Common myeloid progenitor, CD34-positive (primary cell): ENCODE measurements at regions not wholly inside any gene's neighbourhood (a gene's known extent, or its start where the extent isn't known, plus 50 kb on each side); places are given as distances from the start of the nearest gene placed in this dataset.

Experiments used
- CTCF ChIA-PET: fragments of 350-600 bp; sonication (Branson Sonifier 250); formaldehyde crosslinking; loops from one replicate; lab custom pipeline; 2021; ENCODE audit warnings: antibody characterized with exemption; lab: Charles Lee
- POLR2A ChIA-PET: fragments of 350-600 bp; sonication (Branson Sonifier 250); formaldehyde crosslinking; loops from one replicate; lab custom pipeline; 2021; ENCODE audit warnings: antibody characterized with exemption; lab: Charles Lee
- DNase-seq, 3 donors: peaks; one replicate each; pipeline versions ENCODE4 v3.0.0 to v3.0.0-alpha.2; 2013
- H3K27ac ChIP-seq, 2 experiments: 1 replicate in 1 of 2; 2 replicates in 1 of 2; pipeline ENCODE4 v1.7.0; 2013; ENCODE audit warnings: inconsistent platforms in 2 of 2, low read length in 2 of 2, mild to moderate bottlenecking in 2 of 2, low read depth in 1 of 2, moderate library complexity in 1 of 2; ENCODE audit not compliant: severe bottlenecking in 2 of 2, insufficient read depth in 1 of 2, poor library complexity in 1 of 2
- H3K27me3 ChIP-seq, 5 experiments: replicated peaks in 2 of 5; 1 replicate in 3 of 5; 2 replicates in 2 of 5; pipeline versions ENCODE4 v1.6.1 to v1.7.0; 2013; ENCODE audit warnings: low read length in 4 of 5, mild to moderate bottlenecking in 2 of 5, moderate library complexity in 2 of 5, inconsistent platforms in 1 of 5; ENCODE audit not compliant: insufficient read depth in 5 of 5, control insufficient read depth in 4 of 5
- H3K36me3 ChIP-seq, 4 experiments: 1 replicate in 2 of 4; 2 replicates in 2 of 4; pipeline versions ENCODE4 v1.6.1 to v1.7.0; 2013; ENCODE audit warnings: low read length in 3 of 4, control low read depth in 1 of 4, mild to moderate bottlenecking in 1 of 4; ENCODE audit not compliant: control insufficient read depth in 4 of 4, insufficient read depth in 4 of 4
- H3K4me1 ChIP-seq, 4 experiments: 1 replicate in 3 of 4; 2 replicates in 1 of 4; pipeline versions ENCODE4 v1.6.1 to v1.7.1; 2013; ENCODE audit warnings: low read length in 3 of 4, mild to moderate bottlenecking in 3 of 4, control low read depth in 1 of 4, inconsistent platforms in 1 of 4, moderate library complexity in 1 of 4; ENCODE audit not compliant: control insufficient read depth in 4 of 4, insufficient read depth in 4 of 4; ENCODE audit errors: control extremely low read depth in 1 of 4
- H3K4me3 ChIP-seq, 7 experiments: 1 replicate in 4 of 7; 2 replicates in 3 of 7; pipeline versions ENCODE4 v1.5.1 to v1.7.0; 2013; ENCODE audit warnings: mild to moderate bottlenecking in 7 of 7, low read length in 6 of 7, moderate library complexity in 6 of 7, inconsistent platforms in 2 of 7, low read depth in 2 of 7, control low read depth in 1 of 7; ENCODE audit not compliant: insufficient read depth in 4 of 7, control insufficient read depth in 1 of 7; ENCODE audit errors: extremely low read depth in 1 of 7
- H3K9me3 ChIP-seq, 5 experiments: 1 replicate in 4 of 5; 2 replicates in 1 of 5; pipeline versions ENCODE4 v1.6.1 to v1.7.1; 2013; ENCODE audit warnings: low read length in 4 of 5, mild to moderate bottlenecking in 2 of 5, inconsistent platforms in 1 of 5, low read depth in 1 of 5, moderate library complexity in 1 of 5; ENCODE audit not compliant: control insufficient read depth in 4 of 5, insufficient read depth in 2 of 5; ENCODE audit errors: control extremely low read depth in 1 of 5
- WGBS: methylation state at CpG from one replicate; pipeline ENCODE4 v1.1.5; 2013; ENCODE audit not compliant: insufficient coverage; 5-methylcytosine and 5-hydroxymethylcytosine counted together

DNA sequence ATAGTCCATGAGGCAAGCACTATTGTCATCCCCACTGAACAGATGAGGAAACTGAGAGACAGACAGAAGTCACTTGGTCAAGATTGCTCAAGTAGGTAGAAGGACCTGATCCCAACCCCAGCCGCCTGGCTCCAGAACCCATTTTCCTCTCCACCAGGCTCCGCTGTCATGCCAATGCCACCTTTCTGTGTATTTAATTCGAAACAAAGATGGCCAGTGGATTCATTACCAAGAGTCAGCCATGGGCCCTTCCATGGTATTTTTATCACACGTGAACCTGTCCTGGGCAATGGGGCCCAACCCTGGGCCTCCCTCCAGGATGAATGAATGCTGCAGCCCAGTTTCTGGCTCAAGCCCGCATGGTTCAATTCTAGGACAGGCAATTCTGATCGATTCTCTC lies 673.4 kb downstream of the BCL11B start:
- Histone ChIP-seq H3K27me3 (no peaks in the 10 kb centered on the region), H3K27ac (no peak overlapping the region), H3K4me1 (no peaks in the 10 kb centered on the region), H3K4me3 (no peak overlapping the region), H3K9me3 (no peaks in the 10 kb centered on the region), H3K36me3 (no peaks in the 10 kb centered on the region)
- CTCF ChIA-PET: no interaction called here
- 97% methylated on average over 6 of the region's 6 CpGs for WGBS
- no peak for DNase-seq
- POLR2A ChIA-PET: no interaction called here

DNA sequence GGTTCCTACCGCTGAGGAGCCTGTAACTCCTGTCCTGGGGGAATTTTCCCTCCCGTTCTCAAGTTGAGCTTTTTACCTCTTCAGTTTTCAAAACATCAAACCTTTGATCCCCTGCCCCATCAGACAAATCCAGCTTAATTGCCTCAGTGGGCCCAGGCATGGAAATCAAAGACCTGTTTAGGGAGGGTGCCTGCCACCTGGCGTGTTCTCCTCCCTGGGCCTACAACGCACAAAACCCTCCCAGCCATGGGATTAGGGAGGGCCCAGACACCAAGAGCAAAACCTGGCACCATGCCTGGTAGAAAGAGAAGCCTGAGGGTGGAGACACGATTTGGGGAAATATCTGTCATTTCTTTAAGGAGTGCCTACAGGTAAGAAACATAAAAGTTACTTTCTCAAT lies 672.9 kb downstream of the BCL11B start:
- Histone ChIP-seq H3K9me3 (no peaks in the 10 kb centered on the region), H3K36me3 (no peaks in the 10 kb centered on the region), H3K4me1 (no peaks in the 10 kb centered on the region), H3K4me3 (no peak overlapping the region), H3K27ac (no peak overlapping the region), H3K27me3 (no peaks in the 10 kb centered on the region)
- 67% methylated on average over 4 of the region's 5 CpGs for WGBS
- ChIA-PET CTCF (no interaction called here), POLR2A (no interaction called here)
- no peak for DNase-seq

DNA sequence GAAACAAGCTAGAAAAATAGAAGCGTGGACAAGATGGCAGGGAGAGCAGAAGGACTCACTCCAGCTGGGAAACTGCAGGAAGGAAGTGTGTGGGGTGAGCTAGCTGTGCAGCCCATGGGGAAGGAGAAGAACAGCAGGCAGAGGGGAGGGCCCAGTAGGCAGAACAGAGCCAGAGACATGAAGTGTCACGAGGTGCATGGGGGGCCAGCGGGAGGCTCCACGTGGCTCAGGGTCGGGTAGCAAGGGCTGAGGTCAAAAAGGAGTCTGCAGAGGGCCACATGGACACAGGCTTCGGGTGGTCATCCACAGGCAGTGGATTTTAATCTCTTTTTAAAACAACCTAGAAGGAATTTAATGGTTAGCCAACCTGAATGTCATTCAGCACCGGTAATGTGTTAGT lies 669.0 kb downstream of the BCL11B start:
- Histone ChIP-seq H3K4me3 (no peak overlapping the region), H3K36me3 (no peaks in the 10 kb centered on the region), H3K9me3 (no peaks in the 10 kb centered on the region), H3K4me1 (no peaks in the 10 kb centered on the region), H3K27ac (no peak overlapping the region), H3K27me3 (no peaks in the 10 kb centered on the region)
- DNase-seq: no peak
- ChIA-PET POLR2A (no interaction called here), CTCF (no interaction called here)
- WGBS: 56% methylated on average over 7 of the region's 7 CpGs

GRCh38 chr14:98605043-98605442 lies 667.0 kb downstream of the BCL11B start:
- H3K27me3 ChIP-seq: no peaks in the 10 kb centered on the region
- WGBS: 100% methylated on average over 1 of the region's 2 CpGs
- H3K4me3 ChIP-seq: no peak overlapping the region
- ChIA-PET POLR2A (no interaction called here), CTCF (no interaction called here)
- H3K27ac ChIP-seq: no peak overlapping the region
- H3K9me3 ChIP-seq: no peaks in the 10 kb centered on the region
- no peaks in the 10 kb centered on the region for H3K36me3 ChIP-seq
- H3K4me1 ChIP-seq: no peaks in the 10 kb centered on the region
- DNase-seq: no peak

DNA sequence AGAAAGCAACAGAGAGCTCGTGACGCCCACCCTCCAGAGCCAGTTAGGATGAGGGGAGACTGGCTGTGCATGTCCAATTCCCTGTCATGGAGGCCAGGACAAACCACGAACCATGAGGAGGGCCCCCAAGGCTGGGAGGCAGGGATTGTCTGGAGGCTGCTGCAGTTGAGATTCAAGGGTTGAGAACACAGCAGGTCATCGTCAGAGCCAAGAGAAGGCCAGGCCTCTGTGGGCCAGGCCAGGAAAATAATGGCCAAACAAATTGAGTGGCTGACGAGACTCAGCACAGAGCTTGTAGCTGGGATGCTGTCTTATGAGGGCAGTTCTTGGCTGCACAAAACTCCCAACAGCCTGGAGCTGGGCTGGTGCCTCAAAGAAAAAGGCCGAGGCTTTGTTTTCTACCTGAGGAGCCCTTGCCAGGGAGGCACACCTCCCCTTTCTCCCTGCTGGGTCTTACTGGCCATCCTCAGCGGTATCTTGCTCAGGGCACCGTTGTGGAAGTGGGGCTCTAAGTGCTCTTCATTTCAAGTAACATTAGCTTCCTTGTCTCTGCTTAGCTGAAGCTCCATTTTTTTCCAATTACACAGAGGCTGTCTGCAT lies 665.9 kb downstream of the BCL11B start:
- H3K36me3 ChIP-seq: no peaks in the 10 kb centered on the region
- ChIA-PET CTCF (no interaction called here), POLR2A (no interaction called here)
- 71% methylated on average over 6 of the region's 8 CpGs for WGBS
- DNase-seq: no peak
- no peaks in the 10 kb centered on the region for H3K4me1 ChIP-seq
- peaks cover 0 to 4% (median 0%) of the 10 kb centered on the region in 5 experiments for H3K27me3 ChIP-seq
- H3K9me3 ChIP-seq: no peaks in the 10 kb centered on the region
- H3K4me3 ChIP-seq: no peak overlapping the region
- H3K27ac ChIP-seq: no peak overlapping the region

- ChIA-PET CTCF (no interaction called here), POLR2A (no interaction called here)
- H3K27ac ChIP-seq: no peak overlapping the region
- no peak for DNase-seq
- H3K9me3 ChIP-seq: no peaks in the 10 kb centered on the region
- no peaks in the 10 kb centered on the region for H3K4me1 ChIP-seq
- H3K4me3 ChIP-seq: no peak overlapping the region
- H3K36me3 ChIP-seq: no peaks in the 10 kb centered on the region
- H3K27me3 ChIP-seq: peaks cover 0 to 4% (median 0%) of the 10 kb centered on the region in 5 experiments
- 97% methylated on average over 3 of the region's 4 CpGs for WGBS
These were observed 665.2 kb downstream of the BCL11B start for GRCh38 chr14:98606816-98607215.

GRCh38 chr14:98607341-98607910 lies 664.6 kb downstream of the BCL11B start:
- ChIA-PET POLR2A (no interaction called here), CTCF (no interaction called here)
- H3K4me3 ChIP-seq: no peak overlapping the region
- no peak overlapping the region for H3K27ac ChIP-seq
- 65% methylated on average over 3 of the region's 4 CpGs for WGBS
- H3K9me3 ChIP-seq: no peaks in the 10 kb centered on the region
- H3K4me1 ChIP-seq: no peaks in the 10 kb centered on the region
- H3K27me3 ChIP-seq: peaks cover 0 to 4% (median 0%) of the 10 kb centered on the region in 5 experiments
- no peaks in the 10 kb centered on the region for H3K36me3 ChIP-seq
- no peak for DNase-seq
